ENCODE measurements at regions not wholly inside any gene's neighbourhood (a gene's known extent, or its start where the extent isn't known, plus 50 kb on each side); places are given as distances from the start of the nearest gene placed in this dataset.

DNA sequence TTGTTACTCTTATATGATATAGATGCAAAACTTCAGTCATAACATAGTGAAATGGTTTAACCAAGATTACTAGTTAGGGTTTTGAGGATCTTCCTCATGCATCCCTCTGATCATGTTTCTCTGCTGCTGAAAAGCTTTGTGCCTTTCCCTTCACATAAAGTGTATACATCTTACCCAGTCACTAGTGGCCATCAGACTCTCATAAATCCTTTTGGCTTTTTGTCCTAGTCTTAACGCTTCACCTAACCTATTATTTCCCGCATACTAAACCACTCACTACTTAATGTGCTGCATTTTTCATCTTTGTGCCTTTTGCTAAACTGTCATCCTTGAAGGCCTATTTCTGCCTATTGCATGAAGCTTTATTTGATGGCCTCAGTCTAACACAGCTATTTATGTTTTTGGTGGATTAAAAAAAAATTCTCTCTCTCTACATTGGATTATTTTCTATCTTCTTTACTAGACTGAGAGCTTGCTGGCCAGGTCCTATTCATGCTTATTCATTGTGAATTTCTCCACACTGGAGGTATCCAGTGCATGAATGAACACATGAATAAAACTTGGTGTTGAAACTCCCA, 717.6 kb upstream of the GOLIM4 start:
- H3K4me3 Mint-ChIP-seq = no peak overlapping the region

DNA sequence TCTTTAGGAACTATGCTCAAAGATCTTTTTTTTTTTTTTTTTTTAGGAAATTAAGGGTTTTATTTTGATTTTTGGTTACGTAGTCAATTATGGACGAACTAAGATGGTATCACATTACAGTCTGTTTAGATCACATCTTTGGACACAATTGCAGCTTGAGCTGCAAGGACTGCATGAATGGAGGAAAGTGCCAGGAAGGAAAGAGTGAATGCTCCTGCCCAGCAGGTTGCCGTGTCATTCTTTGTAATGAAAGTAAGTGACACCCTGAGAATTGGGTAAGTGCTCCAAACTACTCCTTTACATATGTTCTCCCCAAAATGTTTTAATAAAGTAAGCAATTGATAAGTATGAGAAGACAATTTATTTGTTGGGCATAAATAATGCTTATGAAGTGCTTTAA, 716.5 kb upstream of the GOLIM4 start:
- Mint-ChIP-seq H3K9me3 (no peaks in the 10 kb centered on the region), H3K36me3 (ENCODE audit: low read depth) (peaks cover 3% of the 10 kb centered on the region), H3K4me1 (peaks cover 27% of the 10 kb centered on the region), H3K27me3 (ENCODE audit: low read depth) (no peaks in the 10 kb centered on the region), H3K4me3 (no peak overlapping the region), H3K27ac (no peak overlapping the region)
- TF ChIP-seq, protein P1, sequence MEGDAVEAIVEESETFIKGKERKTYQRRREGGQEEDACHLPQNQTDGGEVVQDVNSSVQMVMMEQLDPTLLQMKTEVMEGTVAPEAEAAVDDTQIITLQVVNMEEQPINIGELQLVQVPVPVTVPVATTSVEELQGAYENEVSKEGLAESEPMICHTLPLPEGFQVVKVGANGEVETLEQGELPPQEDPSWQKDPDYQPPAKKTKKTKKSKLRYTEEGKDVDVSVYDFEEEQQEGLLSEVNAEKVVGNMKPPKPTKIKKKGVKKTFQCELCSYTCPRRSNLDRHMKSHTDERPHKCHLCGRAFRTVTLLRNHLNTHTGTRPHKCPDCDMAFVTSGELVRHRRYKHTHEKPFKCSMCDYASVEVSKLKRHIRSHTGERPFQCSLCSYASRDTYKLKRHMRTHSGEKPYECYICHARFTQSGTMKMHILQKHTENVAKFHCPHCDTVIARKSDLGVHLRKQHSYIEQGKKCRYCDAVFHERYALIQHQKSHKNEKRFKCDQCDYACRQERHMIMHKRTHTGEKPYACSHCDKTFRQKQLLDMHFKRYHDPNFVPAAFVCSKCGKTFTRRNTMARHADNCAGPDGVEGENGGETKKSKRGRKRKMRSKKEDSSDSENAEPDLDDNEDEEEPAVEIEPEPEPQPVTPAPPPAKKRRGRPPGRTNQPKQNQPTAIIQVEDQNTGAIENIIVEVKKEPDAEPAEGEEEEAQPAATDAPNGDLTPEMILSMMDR (IDR thresholded peaks at IDR 0.05; ENCODE audit: unreplicated experiment in 3 of 3) = no peak

More for the DNA sequence above, 717.6 kb upstream of the GOLIM4 start:
- peak overlapping the region in 1 of 3 experiments; percentile 0 for H3K27ac Mint-ChIP-seq
- TF ChIP-seq, protein P1 (IDR thresholded peaks at IDR 0.05; ENCODE audit: unreplicated experiment in 3 of 3) = no peak
- peaks cover 3% of the 10 kb centered on the region for H3K36me3 Mint-ChIP-seq (ENCODE audit: low read depth)
- H3K27me3 Mint-ChIP-seq (ENCODE audit: low read depth) = no peaks in the 10 kb centered on the region
- peaks cover 23% of the 10 kb centered on the region for H3K4me1 Mint-ChIP-seq
- no peaks in the 10 kb centered on the region for H3K9me3 Mint-ChIP-seq

DNA sequence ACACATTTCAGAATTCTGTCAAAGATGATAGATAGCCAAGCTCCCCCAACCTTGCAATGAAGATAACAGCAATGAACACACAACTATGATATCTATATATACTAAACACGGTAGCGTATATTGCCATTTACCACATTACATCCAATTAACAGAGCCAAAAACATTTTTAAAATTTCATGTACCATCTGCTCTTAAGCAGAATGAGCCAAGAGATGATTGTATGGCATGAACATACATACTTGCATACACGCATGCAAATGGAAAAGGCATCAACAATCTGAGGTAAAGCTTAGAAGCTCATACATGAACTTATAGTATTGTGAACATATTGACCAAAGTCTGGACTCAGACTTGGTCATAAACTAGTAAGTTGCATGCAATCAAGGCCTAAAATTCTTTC, 712.9 kb upstream of the GOLIM4 start:
- Mint-ChIP-seq H3K4me3 (no peak overlapping the region), H3K27ac (no peak overlapping the region), H3K4me1 (peaks cover 20% of the 10 kb centered on the region), H3K9me3 (no peaks in the 10 kb centered on the region), H3K27me3 (ENCODE audit: low read depth) (no peaks in the 10 kb centered on the region), H3K36me3 (ENCODE audit: low read depth) (peaks cover 3% of the 10 kb centered on the region)
- TF ChIP-seq, protein P1 (IDR thresholded peaks at IDR 0.05; ENCODE audit: unreplicated experiment in 3 of 3) = no peak

DNA sequence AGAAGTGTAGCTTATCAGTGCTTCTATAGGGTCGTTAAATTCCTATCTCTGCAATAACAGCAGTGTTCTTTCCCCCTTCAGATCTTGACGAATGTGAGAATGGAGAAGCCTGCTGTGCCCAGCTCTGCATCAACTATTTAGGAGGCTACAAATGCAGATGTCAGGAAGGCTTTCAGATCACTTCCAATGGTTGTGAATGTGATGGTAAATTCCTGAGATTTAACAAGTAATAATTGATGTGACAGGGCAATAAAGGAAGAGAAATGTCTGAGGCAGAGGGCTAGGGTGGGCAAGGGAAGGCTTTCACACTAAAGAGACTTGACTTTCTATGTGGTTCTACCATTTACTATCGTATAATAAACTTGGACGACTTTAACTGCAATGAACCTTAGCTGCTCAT, 711.7 kb upstream of the GOLIM4 start:
- TF ChIP-seq, protein P1 (IDR thresholded peaks at IDR 0.05; ENCODE audit: unreplicated experiment in 3 of 3) = no peak
- Mint-ChIP-seq H3K27ac (peak overlapping the region in 2 of 3 experiments; percentile 1 to 23), H3K4me3 (no peak overlapping the region), H3K36me3 (ENCODE audit: low read depth) (peaks cover 3% of the 10 kb centered on the region), H3K4me1 (peaks cover 13% of the 10 kb centered on the region), H3K9me3 (no peaks in the 10 kb centered on the region), H3K27me3 (ENCODE audit: low read depth) (no peaks in the 10 kb centered on the region)

- peaks cover 13% of the 10 kb centered on the region for H3K4me1 Mint-ChIP-seq
- H3K27ac Mint-ChIP-seq = peak overlapping the region; percentile 1 to 32 (median 21)
- no peaks in the 10 kb centered on the region for H3K27me3 Mint-ChIP-seq (ENCODE audit: low read depth)
- H3K36me3 Mint-ChIP-seq (ENCODE audit: low read depth) = peaks cover 3% of the 10 kb centered on the region
- H3K4me3 Mint-ChIP-seq = no peak overlapping the region
- TF ChIP-seq, protein P1 (IDR thresholded peaks at IDR 0.05; ENCODE audit: unreplicated experiment in 3 of 3) = no peak
- no peaks in the 10 kb centered on the region for H3K9me3 Mint-ChIP-seq
These were observed 711.1 kb upstream of the GOLIM4 start for GRCh38 chr3:168806871-168807270.

DNA sequence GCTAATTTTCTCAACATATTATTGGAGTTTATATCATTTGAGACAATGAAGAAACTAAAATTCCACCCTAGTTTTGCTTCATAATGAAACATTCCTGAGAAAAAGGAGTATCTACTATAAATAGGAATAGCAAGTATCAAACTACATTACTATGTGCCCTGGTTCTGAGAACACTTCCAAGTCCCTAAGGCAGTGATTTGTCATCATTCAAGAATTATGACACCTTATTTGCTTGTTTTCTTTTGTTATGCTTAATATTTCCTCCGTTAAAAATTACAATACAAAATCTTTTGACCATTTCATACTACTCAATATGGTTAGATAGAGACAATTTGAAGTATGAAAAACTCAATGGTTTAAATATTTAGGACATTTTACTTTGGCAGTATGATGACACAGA, 707.8 kb upstream of the GOLIM4 start:
- H3K27me3 Mint-ChIP-seq (ENCODE audit: low read depth) = no peaks in the 10 kb centered on the region

More for the DNA sequence above, 707.8 kb upstream of the GOLIM4 start:
- Mint-ChIP-seq H3K4me3 (no peak overlapping the region), H3K27ac (no peak overlapping the region), H3K9me3 (no peaks in the 10 kb centered on the region), H3K4me1 (peaks cover 13% of the 10 kb centered on the region), H3K36me3 (ENCODE audit: low read depth) (no peaks in the 10 kb centered on the region)
- TF ChIP-seq, protein P1 (IDR thresholded peaks at IDR 0.05; ENCODE audit: unreplicated experiment in 3 of 3) = no peak

Data from nephron (organoid).